ENCODE measurements at regions not wholly inside any gene's neighbourhood (a gene's known extent, or its start where the extent isn't known, plus 50 kb on each side); places are given as distances from the start of the nearest gene placed in this dataset.

- intact Hi-C loops (cut with DNase I), result no loop called here
- DNase-seq, result no peak
- no peak overlapping the region for H3K4me3 ChIP-seq
- 25 to 61% (median 42%) methylated on average over 2 of the region's 2 CpGs for WGBS, 3 donors
- no peaks in the 10 kb centered on the region for H3K9me3 ChIP-seq
- TF ChIP-seq POLR2A (IDR thresholded peaks at IDR 0.05), result no peak
- no peak for TF ChIP-seq CTCF (IDR thresholded peaks at IDR 0.05)
- no peak for TF ChIP-seq EP300 (IDR thresholded peaks at IDR 0.05)
- H3K27me3 ChIP-seq, result no peaks in the 10 kb centered on the region
- no peak overlapping the region for H3K27ac ChIP-seq
- H3K4me1 ChIP-seq (ENCODE audit: insufficient read depth), result no peaks in the 10 kb centered on the region
- H3K36me3 ChIP-seq, result no peaks in the 10 kb centered on the region
Observed at GRCh38 chr1:30064547-30064946, 658.8 kb downstream of the MATN1 start.

GRCh38 chr1:30063621-30064280 lies 659.6 kb downstream of the MATN1 start:
- no peak overlapping the region for H3K27ac ChIP-seq
- no peaks in the 10 kb centered on the region for H3K9me3 ChIP-seq
- TF ChIP-seq EP300 (IDR thresholded peaks at IDR 0.05), result no peak
- H3K27me3 ChIP-seq, result no peaks in the 10 kb centered on the region
- DNase-seq, result no peak
- intact Hi-C loops (cut with DNase I), result no loop called here
- no peak overlapping the region for H3K4me3 ChIP-seq
- no peaks in the 10 kb centered on the region for H3K4me1 ChIP-seq (ENCODE audit: insufficient read depth)
- H3K36me3 ChIP-seq, result no peaks in the 10 kb centered on the region
- 71 to 77% (median 74%) methylated on average over 7 of the region's 7 CpGs for WGBS, 3 donors

GRCh38 chr1:30061292-30062220 lies 661.8 kb downstream of the MATN1 start:
- WGBS, 3 donors, result 76 to 88% (median 82%) methylated on average over 13 of the region's 13 CpGs

GRCh38 chr1:30060738-30061137 lies 662.6 kb downstream of the MATN1 start:
- Histone ChIP-seq H3K27me3 (no peaks in the 10 kb centered on the region), H3K4me3 (no peak overlapping the region), H3K36me3 (no peaks in the 10 kb centered on the region), H3K9me3 (no peaks in the 10 kb centered on the region), H3K27ac (no peak overlapping the region), H3K4me1 (ENCODE audit: insufficient read depth) (no peaks in the 10 kb centered on the region)
- DNase-seq, result no peak
- no peak for TF ChIP-seq POLR2A (IDR thresholded peaks at IDR 0.05)
- no peak for TF ChIP-seq EP300 (IDR thresholded peaks at IDR 0.05)
- no peak for TF ChIP-seq CTCF (IDR thresholded peaks at IDR 0.05)
- 50 to 72% (median 72%) methylated on average over 4 of the region's 4 CpGs for WGBS, 3 donors
- intact Hi-C loops (cut with DNase I), result no loop called here

More at GRCh38 chr1:30061292-30062220, 661.8 kb downstream of the MATN1 start:
- Histone ChIP-seq H3K9me3 (no peaks in the 10 kb centered on the region), H3K36me3 (no peaks in the 10 kb centered on the region), H3K27ac (no peak overlapping the region), H3K4me3 (no peak overlapping the region), H3K4me1 (ENCODE audit: insufficient read depth) (no peaks in the 10 kb centered on the region), H3K27me3 (no peaks in the 10 kb centered on the region)
- TF ChIP-seq CTCF (IDR thresholded peaks at IDR 0.05) (no peak), POLR2A (IDR thresholded peaks at IDR 0.05) (no peak), EP300 (IDR thresholded peaks at IDR 0.05) (no peak)
- intact Hi-C loops (cut with DNase I), result no loop called here
- DNase-seq, result no peak

GRCh38 chr1:30058970-30059369 lies 664.4 kb downstream of the MATN1 start:
- H3K9me3 ChIP-seq, result no peaks in the 10 kb centered on the region
- H3K4me3 ChIP-seq, result no peak overlapping the region
- H3K27me3 ChIP-seq, result no peaks in the 10 kb centered on the region
- intact Hi-C loops (cut with DNase I), result no loop called here
- no peaks in the 10 kb centered on the region for H3K36me3 ChIP-seq
- DNase-seq, result no peak
- WGBS, 3 donors, result 52 to 65% (median 56%) methylated on average over 4 of the region's 4 CpGs
- TF ChIP-seq POLR2A (IDR thresholded peaks at IDR 0.05), result no peak
- TF ChIP-seq EP300 (IDR thresholded peaks at IDR 0.05), result no peak
- TF ChIP-seq CTCF (IDR thresholded peaks at IDR 0.05), result no peak
- no peak overlapping the region for H3K27ac ChIP-seq
- no peaks in the 10 kb centered on the region for H3K4me1 ChIP-seq (ENCODE audit: insufficient read depth)

All from ovary (tissue), 7 donors.